Nephron progenitor cell (in vitro differentiated cells): ENCODE measurements at regions not wholly inside any gene's neighbourhood (a gene's known extent, or its start where the extent isn't known, plus 50 kb on each side); places are given as distances from the start of the nearest gene placed in this dataset.

Source experiments
- DNase-seq: peaks from one replicate; pipeline ENCODE4 v3.0.0; 2021
- H3K27ac Mint-ChIP-seq: 2 replicates; pipeline ENCODE4 v1.8.0; 2021; ENCODE audit warnings: mild to moderate bottlenecking, moderate library complexity, mixed read lengths
- H3K27me3 Mint-ChIP-seq: 2 replicates; pipeline ENCODE4 v1.8.0; 2021; ENCODE audit warnings: mild to moderate bottlenecking, low read depth, mixed read lengths; ENCODE audit not compliant: poor library complexity
- H3K36me3 Mint-ChIP-seq: 2 replicates; pipeline ENCODE4 v1.8.0; 2021; ENCODE audit warnings: low read depth, mixed read lengths
- H3K4me1 Mint-ChIP-seq: 2 replicates; pipeline ENCODE4 v1.8.0; 2021; ENCODE audit warnings: mixed read lengths
- H3K4me3 Mint-ChIP-seq: 2 replicates; pipeline ENCODE4 v1.8.0; 2021; ENCODE audit warnings: mild to moderate bottlenecking, moderate library complexity, mixed read lengths
- H3K9me3 Mint-ChIP-seq: 2 replicates; pipeline ENCODE4 v1.8.0; 2021; ENCODE audit warnings: mild to moderate bottlenecking, moderate library complexity, mixed read lengths
- TF ChIP-seq, protein P1 (sequence below): fragments of 200-600 bp; sonication (generic); IDR thresholded peaks from 2 replicates; pipeline ENCODE4 v1.5.0; 2021; ENCODE audit warnings: antibody characterized with exemption

DNA sequence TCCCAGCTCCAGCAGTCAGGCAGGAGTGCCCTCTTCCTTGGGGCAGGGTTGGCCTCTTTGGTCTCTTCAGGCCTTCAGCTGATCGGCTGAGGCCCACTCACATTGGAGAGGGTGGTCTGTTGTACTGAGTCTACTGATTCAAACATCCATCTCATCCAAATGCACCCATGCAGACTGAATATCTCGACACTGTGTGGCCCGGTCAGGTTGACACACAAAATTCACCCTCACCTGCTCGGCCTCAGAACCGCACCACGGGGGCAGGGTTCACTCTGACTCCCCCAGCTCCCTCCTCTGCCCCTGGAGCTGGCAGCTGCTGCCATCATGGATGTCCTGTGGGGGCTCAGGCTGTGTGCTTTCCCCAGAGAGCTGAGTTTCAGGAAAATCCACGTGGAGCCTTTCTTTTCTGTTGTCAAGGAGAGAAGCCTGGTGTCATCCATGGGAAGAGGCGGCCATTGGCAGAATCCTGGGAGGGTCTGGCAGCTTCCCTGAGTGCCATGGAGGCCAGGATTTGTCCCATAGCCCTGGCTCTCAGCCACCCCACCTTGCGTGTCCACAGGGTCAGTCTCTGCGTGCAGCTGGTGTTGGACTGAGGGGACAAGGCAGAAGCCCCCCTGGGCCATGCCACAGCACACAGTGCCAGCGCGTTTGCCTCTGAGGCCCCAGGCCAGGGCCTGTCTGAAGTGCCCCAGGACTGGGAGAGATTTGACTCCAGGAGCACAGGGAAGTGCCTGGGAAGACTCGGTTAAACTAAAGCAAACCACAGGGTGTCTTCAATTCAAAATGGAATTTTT lies 114.1 kb downstream of the ERMARD start:
- H3K4me1 Mint-ChIP-seq = peaks cover 17% of the 10 kb centered on the region
- no peak for DNase-seq
- no peak overlapping the region for H3K27ac Mint-ChIP-seq
- peaks cover under 1% of the 10 kb centered on the region for H3K36me3 Mint-ChIP-seq
- H3K4me3 Mint-ChIP-seq = no peak overlapping the region
- TF ChIP-seq, protein P1, sequence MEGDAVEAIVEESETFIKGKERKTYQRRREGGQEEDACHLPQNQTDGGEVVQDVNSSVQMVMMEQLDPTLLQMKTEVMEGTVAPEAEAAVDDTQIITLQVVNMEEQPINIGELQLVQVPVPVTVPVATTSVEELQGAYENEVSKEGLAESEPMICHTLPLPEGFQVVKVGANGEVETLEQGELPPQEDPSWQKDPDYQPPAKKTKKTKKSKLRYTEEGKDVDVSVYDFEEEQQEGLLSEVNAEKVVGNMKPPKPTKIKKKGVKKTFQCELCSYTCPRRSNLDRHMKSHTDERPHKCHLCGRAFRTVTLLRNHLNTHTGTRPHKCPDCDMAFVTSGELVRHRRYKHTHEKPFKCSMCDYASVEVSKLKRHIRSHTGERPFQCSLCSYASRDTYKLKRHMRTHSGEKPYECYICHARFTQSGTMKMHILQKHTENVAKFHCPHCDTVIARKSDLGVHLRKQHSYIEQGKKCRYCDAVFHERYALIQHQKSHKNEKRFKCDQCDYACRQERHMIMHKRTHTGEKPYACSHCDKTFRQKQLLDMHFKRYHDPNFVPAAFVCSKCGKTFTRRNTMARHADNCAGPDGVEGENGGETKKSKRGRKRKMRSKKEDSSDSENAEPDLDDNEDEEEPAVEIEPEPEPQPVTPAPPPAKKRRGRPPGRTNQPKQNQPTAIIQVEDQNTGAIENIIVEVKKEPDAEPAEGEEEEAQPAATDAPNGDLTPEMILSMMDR = no peak
- H3K9me3 Mint-ChIP-seq = peaks cover 4% of the 10 kb centered on the region
- H3K27me3 Mint-ChIP-seq = peaks cover 12% of the 10 kb centered on the region

DNA sequence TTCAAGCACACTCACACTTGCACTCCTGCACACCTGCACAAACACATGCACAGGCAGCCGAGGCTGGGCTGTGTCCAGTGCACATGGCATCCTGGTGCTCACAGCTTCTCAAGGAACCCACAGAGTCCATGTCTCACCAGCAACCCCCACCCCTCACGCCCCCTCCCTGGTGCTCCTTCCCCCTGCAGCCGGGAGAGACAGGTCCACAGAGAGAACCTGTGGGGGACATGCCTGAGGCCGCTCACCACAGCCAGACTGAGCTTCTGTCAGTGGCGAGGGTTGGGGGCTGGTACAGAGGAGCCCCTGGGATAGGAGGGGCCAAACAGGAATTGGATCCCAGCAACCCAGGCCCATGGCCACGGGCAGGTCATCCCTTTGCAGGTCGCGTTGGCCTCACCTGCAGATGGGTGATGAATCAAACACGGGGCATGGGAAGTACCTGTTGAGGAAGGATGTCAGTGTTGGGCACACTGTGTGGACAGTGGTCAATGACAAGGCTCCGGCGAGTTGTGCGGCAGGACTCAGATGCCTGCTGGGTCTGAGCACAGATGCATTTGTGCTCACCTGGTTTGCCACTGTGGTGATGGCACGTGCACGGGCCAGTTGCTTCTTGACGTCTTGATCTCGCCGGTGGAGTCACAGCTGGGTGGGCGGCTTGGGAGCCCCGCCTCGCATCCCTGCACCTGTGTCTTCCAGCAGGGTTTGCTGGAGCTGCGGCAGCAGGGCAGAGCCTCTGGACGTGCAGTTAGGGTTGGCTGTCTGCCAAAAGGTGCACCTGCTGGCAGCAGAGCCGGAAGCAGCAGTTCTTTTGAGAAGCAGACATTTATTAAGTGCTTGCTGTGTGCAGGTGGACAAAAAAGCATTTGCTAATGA lies 113.0 kb downstream of the ERMARD start:
- no peak overlapping the region for H3K4me3 Mint-ChIP-seq
- H3K4me1 Mint-ChIP-seq = peaks cover 17% of the 10 kb centered on the region
- H3K27ac Mint-ChIP-seq = no peak overlapping the region
- no peak for DNase-seq
- H3K36me3 Mint-ChIP-seq = no peaks in the 10 kb centered on the region
- peaks cover 14% of the 10 kb centered on the region for H3K27me3 Mint-ChIP-seq
- H3K9me3 Mint-ChIP-seq = peaks cover 4% of the 10 kb centered on the region
- TF ChIP-seq, protein P1 = no peak

DNA sequence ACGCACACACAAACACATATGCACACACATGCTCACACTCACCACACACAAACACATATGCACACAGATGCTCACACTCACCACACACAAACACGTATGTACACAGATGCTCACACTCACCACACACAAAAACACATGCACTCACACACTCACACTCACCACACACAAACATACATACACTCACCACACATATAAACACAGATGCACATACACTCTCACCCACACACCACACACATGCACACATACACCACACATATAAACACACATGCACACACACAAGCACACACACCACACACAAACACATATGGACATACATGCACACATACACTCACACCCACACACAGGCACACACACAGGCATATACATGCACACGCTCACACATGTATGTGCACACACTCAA lies 112.3 kb downstream of the ERMARD start:
- Mint-ChIP-seq H3K9me3 (peaks cover 7% of the 10 kb centered on the region), H3K27me3 (peaks cover 14% of the 10 kb centered on the region), H3K4me1 (peaks cover 17% of the 10 kb centered on the region), H3K27ac (peak overlapping the region; percentile 40), H3K4me3 (no peak overlapping the region), H3K36me3 (no peaks in the 10 kb centered on the region)
- TF ChIP-seq, protein P1 = no peak
- no peak for DNase-seq

DNA sequence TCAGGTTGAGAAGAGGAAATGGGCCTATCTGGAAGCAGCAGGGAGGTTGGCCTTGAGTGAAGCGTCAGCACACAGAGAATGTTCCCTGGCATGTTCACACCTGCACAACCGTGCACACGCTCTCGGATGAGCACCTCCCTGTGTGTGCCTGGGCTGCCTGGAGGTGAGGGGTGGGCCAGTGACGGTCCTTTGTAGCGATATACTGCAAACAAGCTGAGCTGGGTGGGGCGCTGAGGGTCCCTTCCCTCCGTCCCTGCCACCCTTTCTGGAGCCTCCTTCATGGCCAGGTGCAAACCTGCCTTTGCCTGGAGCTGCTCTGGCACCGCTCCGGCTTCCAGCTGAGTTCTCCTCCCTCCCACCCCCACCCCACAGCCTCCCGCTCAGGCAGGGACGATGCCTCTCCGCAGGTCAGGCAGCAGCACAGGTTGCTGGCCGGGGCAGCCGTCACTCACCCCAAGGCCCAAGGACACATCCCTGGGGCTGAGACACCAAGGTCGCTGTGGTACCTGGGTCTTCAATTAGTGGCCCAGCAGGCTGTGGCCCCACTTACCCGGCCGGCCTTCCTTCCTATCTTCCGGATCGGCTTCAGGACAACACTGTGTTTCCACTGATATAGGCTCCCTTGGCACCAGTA lies 111.6 kb downstream of the ERMARD start:
- H3K27ac Mint-ChIP-seq = no peak overlapping the region
- DNase-seq = no peak
- TF ChIP-seq, protein P1 = no peak

DNA sequence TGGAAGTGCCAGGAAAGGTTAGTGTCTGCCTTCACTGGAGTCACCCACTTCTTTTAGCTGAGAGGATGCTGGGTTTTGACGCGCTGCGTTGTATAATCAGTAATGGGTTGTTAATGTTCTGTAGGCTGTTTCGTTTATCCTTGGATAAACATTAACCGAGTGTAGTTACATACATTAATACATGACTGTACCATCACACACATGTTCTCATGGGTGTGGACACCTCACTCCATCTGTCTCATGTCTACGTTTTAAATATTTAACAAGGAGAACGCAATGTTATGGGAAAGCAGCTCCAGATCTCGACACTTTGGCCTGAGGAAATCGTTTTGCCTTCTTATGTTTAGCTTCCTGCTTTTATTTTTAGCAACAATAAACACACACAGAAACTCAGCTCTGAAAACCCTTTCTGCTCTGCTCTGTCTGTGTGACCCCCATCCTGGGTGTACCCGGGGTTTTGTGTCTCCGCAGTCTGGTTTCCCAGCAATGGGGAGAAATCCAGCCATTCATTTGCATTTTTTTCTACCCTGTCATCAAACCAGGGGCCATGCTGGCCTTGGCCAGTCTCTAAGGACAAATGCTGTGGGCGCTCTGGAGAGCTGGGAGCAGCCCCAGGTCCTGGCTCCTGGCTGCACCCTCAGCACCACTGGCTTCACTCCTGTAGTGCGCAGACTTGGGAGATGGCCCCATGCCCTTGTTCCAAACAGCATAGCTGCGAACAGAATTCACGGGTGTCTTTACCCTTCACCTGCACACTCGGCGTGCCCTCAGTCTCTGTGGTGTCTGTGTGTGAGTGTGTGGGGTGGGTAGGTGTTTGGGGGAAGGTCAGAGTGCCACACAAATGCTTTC lies 110.8 kb downstream of the ERMARD start:
- Mint-ChIP-seq H3K36me3 (no peaks in the 10 kb centered on the region), H3K4me3 (no peak overlapping the region), H3K9me3 (peaks cover 18% of the 10 kb centered on the region), H3K27me3 (peaks cover 14% of the 10 kb centered on the region), H3K4me1 (peaks cover 17% of the 10 kb centered on the region), H3K27ac (no peak overlapping the region)
- no peak for DNase-seq
- TF ChIP-seq, protein P1 = no peak

More for the DNA sequence above, 111.6 kb downstream of the ERMARD start:
- Mint-ChIP-seq H3K36me3 (no peaks in the 10 kb centered on the region), H3K4me1 (peaks cover 17% of the 10 kb centered on the region), H3K27me3 (peaks cover 14% of the 10 kb centered on the region), H3K4me3 (no peak overlapping the region), H3K9me3 (peaks cover 11% of the 10 kb centered on the region)
